ENCODE measurements at regions not wholly inside any gene's neighbourhood (a gene's known extent, or its start where the extent isn't known, plus 50 kb on each side); places are given as distances from the start of the nearest gene placed in this dataset.
"Not testable (repeated sequence)": the region's sequence is repeated elsewhere in the genome, so short reads cannot be mapped to it uniquely, and the experiment has no call there.

GRCh38 chr3:109982201-109982600 is 644.9 kb upstream of the DPPA4 start:
- no peak for DNase-seq (ENCODE audit: extremely low read depth in 1 of 2, low read depth in 1 of 2)

DNA sequence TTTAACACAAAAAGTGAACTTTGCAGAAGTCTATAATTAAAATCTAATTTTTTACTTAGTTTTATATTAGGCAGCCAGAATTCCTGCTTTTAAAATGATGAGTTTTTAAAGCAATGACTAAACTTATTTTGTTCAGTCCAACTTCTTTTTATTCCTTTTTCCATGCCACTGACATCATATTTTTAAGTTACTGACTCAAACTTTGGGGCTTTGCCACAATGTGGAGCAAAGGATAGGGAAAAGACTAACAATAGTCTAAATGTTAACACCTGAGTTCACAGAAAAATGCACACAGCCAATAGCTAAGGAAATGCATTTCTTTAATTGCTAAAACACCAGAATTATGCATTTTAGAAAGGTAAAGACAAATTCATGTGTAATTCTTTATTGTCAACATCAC is 647.6 kb upstream of the DPPA4 start:
- DNase-seq (ENCODE audit: extremely low read depth in 1 of 2, low read depth in 1 of 2): no peak

DNA sequence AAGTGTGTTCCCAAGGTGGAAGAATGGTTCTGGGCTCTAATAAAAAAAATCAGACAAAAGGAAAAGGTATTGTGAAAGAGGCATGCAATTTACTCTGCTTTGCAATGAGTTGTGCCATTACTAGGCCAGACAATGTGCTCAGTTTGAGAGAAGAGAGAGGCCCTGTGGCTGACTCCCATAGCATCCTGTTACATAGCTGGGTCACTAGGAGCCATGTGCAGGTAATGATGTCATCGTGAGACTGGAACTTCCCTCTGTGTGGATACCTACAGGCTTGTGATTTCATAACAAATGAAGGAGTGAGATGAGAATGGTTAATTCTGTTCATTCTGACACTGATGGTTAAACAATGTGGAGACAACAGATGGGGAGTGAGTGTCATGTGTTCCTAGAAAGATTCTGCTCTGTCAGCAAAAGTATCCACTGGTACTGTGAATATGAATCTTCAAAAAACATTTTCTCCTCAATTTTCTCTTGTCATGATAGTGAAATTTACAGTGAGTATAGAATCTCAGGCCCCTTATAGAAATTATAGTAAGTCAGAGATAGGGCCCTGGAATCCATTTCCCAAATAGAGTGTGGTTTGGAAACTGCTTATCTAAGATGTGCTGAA is 648.7 kb upstream of the DPPA4 start:
- DNase-seq (ENCODE audit: extremely low read depth in 1 of 2, low read depth in 1 of 2): no peak

DNA sequence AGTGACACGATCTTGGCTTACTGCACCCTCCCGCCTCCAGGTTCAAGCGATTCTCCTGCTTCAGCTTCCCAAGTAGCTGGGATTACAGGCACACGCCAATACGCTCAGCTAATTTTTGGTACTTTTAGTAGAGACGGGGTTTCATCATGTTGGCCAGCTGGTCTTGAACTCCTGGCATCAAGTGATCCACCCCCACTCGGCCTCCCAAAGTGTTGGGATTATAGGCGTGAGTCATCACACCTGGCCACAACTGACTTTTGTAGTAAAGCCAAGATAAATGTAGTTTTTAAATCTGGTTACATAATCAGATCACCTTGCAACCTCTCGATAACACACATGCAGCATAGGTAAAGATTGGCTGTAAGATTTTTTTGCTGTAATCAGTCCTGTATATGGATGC is 657.5 kb upstream of the DPPA4 start:
- no peak for DNase-seq (ENCODE audit: extremely low read depth in 1 of 2, low read depth in 1 of 2)

DNA sequence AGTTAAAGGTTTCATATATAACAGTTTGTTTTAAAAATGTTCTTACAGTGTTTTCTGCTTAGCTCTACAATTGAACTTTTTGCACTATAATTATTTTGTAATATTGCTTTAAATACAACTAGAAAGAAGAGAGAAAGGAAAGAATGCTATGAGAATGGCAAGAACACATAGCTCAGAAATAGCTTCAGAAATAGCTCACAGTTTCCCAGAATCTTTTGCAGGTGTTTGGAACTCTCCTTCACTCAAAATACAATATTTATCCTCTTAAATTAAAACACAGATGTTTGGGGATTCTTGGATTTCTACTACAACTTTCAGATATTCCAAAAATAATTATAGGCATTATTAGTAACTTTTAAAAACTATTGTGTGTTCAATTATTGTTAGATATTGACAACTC is 658.0 kb upstream of the DPPA4 start:
- no peak for DNase-seq (ENCODE audit: extremely low read depth in 1 of 2, low read depth in 1 of 2)

DNA sequence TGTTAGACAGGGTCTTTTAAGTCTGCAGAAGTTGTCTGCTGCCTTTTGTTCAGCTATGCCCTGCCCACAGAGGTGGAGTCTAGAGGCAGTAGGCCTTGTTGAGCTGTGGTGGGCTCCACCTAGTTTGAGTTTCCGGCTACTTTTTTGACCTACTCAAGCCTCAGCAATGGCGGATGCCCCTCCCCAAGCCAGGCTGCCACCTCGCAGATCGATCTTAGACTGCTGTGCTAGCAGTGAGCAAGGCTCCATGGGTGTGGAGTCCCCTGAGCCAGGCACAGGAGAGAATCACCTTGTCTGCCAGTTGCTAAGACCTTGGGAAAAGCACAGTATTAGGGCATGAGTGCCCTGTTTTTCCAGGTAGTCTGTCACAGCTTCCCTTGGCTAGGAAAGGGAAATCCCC is 664.6 kb upstream of the DPPA4 start:
- DNase-seq (ENCODE audit: extremely low read depth in 1 of 2, low read depth in 1 of 2): not testable (repeated sequence)

DNA sequence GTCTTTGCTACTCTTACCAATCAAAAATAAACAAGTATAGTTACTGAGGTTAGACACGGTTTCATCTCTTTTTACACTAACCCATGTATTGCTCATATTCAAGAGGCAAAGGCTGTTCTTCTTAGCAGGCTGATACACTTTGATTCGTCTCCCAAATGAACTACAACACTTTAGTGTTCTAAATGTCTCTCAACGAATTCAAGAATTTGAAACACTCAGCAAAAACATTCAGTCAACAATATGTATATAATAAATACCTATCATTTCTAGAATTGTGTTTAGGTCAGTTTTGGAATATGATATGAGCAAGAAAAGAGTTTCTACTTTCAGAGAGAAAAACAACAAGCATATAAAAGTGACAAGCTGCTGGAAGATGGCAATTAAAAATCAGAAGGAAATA is 669.6 kb upstream of the DPPA4 start:
- DNase-seq (ENCODE audit: extremely low read depth in 1 of 2, low read depth in 1 of 2): no peak

- DNase-seq (ENCODE audit: extremely low read depth in 1 of 2, low read depth in 1 of 2): no peak
These were observed 678.1 kb upstream of the DPPA4 start for GRCh38 chr3:110015231-110015963.

GRCh38 chr3:110016235-110016815 is 679.0 kb upstream of the DPPA4 start:
- no peak for DNase-seq (ENCODE audit: extremely low read depth in 1 of 2, low read depth in 1 of 2)

DNA sequence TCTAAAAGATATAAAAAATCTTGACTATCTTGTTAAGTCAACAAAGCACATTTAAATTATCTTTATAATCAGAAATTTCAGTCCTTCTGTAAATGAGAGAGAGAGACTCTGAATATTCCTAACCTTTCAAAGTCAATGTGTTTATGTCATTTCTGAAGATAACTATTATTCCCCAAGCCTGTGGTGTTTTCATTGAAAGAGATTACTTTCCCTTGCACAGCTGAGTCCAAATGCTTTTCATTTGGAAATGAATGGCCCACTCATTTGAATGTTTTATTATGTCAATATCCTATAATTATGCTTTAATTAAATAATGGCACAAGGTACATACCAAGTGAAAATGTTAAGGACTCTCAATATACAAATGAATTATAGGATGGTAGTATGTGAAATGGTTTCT is 680.0 kb upstream of the DPPA4 start:
- no peak for DNase-seq (ENCODE audit: extremely low read depth in 1 of 2, low read depth in 1 of 2)

DNA sequence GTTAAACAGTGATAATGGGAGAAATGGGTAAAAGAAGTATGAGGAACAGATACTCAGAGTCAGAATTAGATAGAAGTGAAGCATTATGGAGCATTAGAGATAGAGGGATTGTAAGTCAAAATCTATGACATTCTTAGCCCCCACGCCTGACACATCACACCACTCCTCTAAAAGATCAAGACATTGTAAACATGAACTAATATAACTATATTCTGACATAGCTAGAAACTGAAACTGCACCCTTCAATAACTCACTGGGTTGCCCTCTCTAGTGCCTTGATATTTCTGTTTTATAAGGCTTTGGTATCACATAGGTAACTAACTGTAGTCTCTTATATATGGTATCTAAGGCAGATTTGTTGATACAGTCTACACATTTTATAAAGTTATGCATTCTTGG is 684.3 kb upstream of the DPPA4 start:
- no peak for DNase-seq (ENCODE audit: extremely low read depth in 1 of 2, low read depth in 1 of 2)

GRCh38 chr3:110023022-110023421 is 685.7 kb upstream of the DPPA4 start:
- not testable (repeated sequence) for DNase-seq (ENCODE audit: extremely low read depth in 1 of 2, low read depth in 1 of 2)

- DNase-seq (ENCODE audit: extremely low read depth in 1 of 2, low read depth in 1 of 2): no peak
These were observed 689.1 kb upstream of the DPPA4 start for GRCh38 chr3:110026421-110026820.

GRCh38 chr3:110027446-110028080 is 690.2 kb upstream of the DPPA4 start:
- no peak for DNase-seq (ENCODE audit: extremely low read depth in 1 of 2, low read depth in 1 of 2)

- DNase-seq (ENCODE audit: extremely low read depth in 1 of 2, low read depth in 1 of 2): no peak
These were observed 694.6 kb upstream of the DPPA4 start for GRCh38 chr3:110031975-110032374.

GRCh38 chr3:110059431-110059830 is 722.1 kb upstream of the DPPA4 start:
- no peak for DNase-seq (ENCODE audit: extremely low read depth in 1 of 2, low read depth in 1 of 2)

GRCh38 chr3:110062716-110063115 is 725.4 kb upstream of the DPPA4 start:
- DNase-seq (ENCODE audit: extremely low read depth in 1 of 2, low read depth in 1 of 2): no peak

DNA sequence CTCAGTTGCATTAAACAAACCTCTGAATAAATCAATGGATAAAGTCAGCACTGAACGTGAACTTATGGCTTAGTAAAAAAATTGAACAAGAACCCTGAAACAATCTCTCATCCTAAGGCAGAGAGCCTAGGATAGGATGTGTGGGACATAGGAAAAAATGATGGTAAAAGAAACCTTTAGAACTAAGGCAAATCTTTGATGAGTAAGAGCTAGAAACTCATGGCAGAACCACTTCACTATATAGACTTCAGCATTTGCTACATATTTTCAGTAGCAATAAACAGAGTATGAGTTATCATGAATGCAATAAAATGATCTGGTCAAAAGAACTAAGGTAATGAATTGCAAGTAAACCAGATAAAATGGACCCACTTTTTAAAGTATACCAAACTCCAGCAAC is 725.8 kb upstream of the DPPA4 start:
- DNase-seq (ENCODE audit: extremely low read depth in 1 of 2, low read depth in 1 of 2): no peak

GRCh38 chr3:110066206-110066605 is 728.9 kb upstream of the DPPA4 start:
- DNase-seq (ENCODE audit: extremely low read depth in 1 of 2, low read depth in 1 of 2): no peak

DNA sequence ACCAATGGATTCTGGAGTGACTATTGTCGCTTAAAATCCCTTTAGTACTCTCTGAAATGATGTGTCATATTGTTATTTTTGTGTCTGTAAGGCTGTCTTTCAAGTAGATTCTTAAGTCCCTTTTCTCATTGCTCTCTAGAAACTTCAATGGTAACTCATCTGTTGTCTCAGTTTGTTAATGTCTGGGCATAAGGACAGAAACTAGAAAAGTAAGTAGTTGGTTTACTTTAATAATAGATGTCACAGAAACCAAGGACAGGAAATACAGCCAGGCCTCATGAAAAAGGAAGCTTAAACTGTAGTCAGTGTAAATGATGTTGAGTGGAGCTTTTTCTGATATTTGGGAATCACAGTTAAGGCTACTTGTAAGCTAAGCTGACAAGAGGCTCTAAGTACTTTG is 730.2 kb upstream of the DPPA4 start:
- DNase-seq (ENCODE audit: extremely low read depth in 1 of 2, low read depth in 1 of 2): no peak

- no peak for DNase-seq (ENCODE audit: extremely low read depth in 1 of 2, low read depth in 1 of 2)
These were observed 732.4 kb upstream of the DPPA4 start for GRCh38 chr3:110069761-110070160.

Measured in stimulated activated CD8-positive, alpha-beta memory T cell treated with anti-CD3 and anti-CD28 coated beads, Interleukin-7, amount 100 ng/mL, for 48 hours (primary cell).